ENCODE measurements at regions not wholly inside any gene's neighbourhood (a gene's known extent, or its start where the extent isn't known, plus 50 kb on each side); places are given as distances from the start of the nearest gene placed in this dataset.

GRCh38 chr2:5373200-5373599 lies 319.0 kb upstream of the SOX11 start:
- no peak for DNase-seq

- DNase-seq: no peak
Observed at GRCh38 chr2:5374762-5375161, 317.4 kb upstream of the SOX11 start.

DNA sequence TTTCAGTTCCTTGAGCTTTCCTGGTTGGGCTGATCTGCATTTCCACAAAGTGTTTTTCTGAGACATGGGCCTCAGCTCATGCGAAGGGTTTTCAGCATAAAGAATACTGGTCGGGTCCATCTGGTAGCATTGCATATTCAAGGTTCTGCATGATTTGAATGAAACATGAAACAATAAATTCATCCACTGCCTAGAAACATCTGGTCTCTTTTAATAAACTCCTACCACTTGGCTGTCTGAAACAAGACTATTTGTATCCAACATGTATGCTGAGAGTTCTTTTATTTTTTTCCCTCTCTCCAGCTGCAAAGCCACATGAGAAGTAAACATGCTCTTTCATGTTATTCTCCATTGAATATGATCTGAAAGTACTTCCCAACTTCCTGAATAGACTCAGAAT lies 314.9 kb upstream of the SOX11 start:
- no peak for DNase-seq

DNA sequence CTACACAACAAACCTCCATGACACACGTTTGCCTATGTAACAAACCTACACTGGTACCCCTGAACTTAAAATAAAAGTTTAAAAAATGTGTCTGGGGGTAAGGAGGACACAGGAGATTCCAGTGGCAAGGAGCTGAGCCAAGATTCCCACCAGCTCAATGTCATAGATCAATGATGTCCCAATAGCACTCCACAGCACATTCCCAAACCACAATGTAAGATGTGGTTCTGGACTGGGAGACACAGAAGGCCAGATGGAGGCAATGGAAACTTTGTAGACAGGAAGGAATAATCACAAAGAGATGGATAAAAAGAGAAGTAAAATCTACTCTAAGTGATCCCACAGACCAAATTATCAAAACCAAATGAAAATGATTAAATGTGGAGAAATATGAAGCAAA lies 312.4 kb upstream of the SOX11 start:
- no peak for DNase-seq

- no peak for DNase-seq
Observed at GRCh38 chr2:5385596-5385995, 306.6 kb upstream of the SOX11 start.

GRCh38 chr2:5387406-5387805 lies 304.8 kb upstream of the SOX11 start:
- DNase-seq: no peak

GRCh38 chr2:5389740-5390139 lies 302.4 kb upstream of the SOX11 start:
- DNase-seq: no peak

GRCh38 chr2:5391362-5391761 lies 300.8 kb upstream of the SOX11 start:
- peak; percentile 81 to 86 for DNase-seq

GRCh38 chr2:5392658-5393057 lies 299.5 kb upstream of the SOX11 start:
- DNase-seq: no peak

DNA sequence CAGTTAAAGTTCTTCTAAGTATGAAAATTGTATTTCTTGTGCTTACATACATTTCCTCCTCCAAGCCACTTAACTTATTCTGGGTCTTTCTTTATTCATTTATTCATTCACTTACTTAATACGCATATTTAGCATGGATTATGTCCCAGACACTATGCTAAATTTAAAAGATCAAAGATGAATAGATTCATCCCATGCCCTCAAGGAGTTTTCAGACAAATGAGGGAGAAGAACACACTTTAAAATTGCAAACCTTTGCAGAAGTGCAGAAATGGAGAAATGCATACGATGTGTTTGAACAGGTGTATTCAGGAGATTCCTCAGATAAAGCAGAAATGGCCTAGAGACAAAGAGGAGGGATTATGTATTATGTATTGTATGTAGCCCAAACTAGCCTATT lies 298.7 kb upstream of the SOX11 start:
- no peak for DNase-seq

DNA sequence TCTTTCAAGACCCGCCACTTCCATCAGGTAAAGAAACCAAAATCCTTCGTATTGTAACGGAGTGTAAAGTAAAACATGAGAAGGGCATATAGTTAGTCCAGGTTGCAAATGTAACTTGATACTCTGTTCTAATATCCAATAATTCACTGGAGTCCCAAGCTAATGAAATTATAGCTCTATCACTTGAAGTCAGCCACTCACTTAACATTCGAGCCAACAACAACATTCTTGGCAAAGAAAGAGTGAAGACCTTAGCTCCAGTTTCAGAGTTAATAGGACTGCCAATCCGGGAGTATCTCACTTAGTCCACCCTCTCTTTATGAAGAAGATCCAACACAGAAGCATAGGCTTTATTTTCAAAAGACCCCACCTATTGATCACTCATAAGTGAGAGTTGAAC lies 298.0 kb upstream of the SOX11 start:
- DNase-seq: no peak

DNA sequence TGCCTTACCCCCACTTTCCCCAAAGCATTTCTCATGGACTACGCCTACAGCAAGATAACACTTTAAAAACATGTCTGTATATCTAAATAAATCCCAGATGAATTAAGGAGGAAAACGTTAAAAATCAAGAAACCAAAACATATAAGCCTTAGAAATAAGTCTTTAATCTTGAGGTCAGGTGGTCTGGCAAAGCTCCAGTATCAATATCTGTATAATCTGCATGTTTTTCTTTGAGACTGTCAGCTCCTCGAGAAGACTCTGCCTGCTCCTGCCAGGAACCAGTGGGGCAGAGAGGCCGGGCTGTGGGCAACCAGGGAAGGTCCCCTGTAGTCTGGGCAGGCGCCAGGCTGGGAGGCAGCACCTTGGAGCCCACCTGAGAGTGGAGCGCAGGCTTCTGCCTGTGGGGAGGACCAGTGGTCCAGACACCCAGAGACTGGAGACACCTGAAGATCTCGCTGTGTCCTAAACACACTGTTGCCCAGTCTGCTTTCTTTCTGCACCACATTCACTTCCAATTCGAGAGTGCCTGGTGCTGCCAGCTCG lies 291.0 kb upstream of the SOX11 start:
- no peak for DNase-seq

GRCh38 chr2:5403392-5403791 lies 288.8 kb upstream of the SOX11 start:
- DNase-seq: no peak

DNA sequence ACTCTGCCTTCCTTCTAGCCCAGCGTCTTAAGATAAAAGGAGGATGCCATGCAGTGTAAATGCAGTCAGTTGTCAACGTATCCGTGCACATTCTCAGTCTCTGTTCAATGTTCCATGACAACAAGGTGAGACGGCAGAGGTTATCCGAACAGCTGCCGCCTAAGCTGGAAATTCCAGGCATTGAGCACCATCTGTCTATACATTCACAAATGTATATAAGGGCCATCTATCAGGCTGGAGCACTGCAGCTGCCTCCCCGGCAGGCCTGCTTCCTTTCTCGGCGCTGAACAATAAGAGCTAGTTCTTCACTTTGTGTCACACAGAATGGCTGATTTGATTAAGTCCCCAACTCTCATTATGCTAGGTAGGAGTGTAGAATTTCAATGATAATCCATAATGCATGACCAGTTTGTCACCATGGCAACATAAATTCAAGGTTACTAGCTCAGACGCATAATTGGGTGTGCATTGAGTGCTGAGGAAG lies 282.2 kb upstream of the SOX11 start:
- DNase-seq: peak; percentile 68 to 73

DNA sequence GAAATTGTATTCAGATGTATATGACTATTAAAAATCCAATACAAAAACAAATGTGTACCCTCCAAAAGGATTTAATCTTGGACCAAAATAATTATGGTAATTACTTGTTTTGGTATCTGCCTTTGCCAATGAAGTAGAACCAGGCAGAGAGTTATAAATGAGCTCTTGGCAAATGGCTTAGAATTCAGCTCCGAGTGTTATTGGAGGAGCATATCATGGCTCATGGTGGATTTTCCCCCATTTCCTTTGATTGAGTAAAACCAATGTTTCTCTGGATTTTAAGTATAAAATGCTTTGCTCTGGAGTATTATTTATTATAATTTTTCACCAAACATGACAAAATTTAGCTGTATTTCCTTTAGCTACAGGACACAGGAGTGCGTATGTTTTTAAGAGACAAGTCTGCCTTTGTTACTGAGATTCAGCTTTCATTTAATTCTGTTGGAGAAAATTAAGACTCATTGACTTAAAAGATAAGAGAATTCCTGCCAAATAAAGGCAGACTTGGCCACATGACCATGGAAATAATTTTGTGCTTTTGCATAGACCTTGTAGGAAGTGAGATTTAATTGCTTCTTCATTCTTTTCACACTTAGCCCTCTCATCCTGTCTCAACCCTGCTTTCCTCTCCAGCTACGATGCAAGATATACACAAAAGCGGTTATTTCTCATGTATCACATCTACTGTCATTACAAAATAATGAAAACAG lies 281.0 kb upstream of the SOX11 start:
- no peak for DNase-seq

DNA sequence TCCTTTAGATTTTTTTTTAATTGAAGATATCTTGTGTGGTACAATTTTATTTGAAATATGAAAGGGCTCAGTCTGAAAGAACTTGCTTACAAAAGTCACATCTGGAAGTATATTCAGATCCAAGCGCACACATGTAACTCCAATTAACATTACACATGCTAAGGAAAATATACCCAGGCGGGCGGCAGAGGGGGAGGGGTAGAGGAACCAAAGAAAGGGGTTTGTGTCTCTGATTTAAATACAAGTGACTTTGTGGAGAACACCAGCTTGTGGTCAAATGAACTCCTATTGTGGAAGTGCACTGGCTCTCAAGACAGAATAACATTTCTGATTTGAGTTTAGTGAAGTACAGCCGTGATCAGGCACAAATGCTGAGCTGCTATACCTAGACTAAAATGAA lies 280.2 kb upstream of the SOX11 start:
- no peak for DNase-seq

GRCh38 chr2:5433855-5434254 lies 258.3 kb upstream of the SOX11 start:
- DNase-seq: no peak

- DNase-seq: no peak
Observed at GRCh38 chr2:5437375-5437774, 254.8 kb upstream of the SOX11 start.

- no peak for DNase-seq
Observed at GRCh38 chr2:5440174-5440573, 252.0 kb upstream of the SOX11 start.

GRCh38 chr2:5442736-5443135 lies 249.4 kb upstream of the SOX11 start:
- no peak for DNase-seq

DNA sequence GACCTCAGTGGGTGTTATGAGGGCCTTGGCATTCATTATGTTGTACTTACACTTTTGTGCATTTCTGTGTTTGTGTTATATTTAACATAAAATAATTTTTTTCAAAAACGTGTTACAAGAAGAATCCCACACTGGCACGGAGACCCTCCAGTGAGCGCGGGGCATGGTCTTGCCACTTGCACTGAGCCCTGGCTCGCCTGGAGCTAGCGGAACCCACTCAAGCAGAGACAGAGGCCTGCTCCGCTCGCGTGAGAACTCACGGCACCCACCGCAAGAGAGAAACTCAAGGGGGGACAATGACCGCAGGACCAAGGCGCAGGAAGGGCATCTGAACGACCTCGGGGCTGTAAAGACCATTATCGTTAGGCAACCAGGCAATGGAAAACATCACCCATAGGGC lies 248.0 kb upstream of the SOX11 start:
- DNase-seq: no peak

GRCh38 chr2:5444854-5445253 lies 247.3 kb upstream of the SOX11 start:
- DNase-seq: no peak

- no peak for DNase-seq
Observed at GRCh38 chr2:5449867-5450266, 242.3 kb upstream of the SOX11 start.

GRCh38 chr2:5453220-5454050 lies 238.7 kb upstream of the SOX11 start:
- no peak for DNase-seq

Measured in SHP77 (cell line).